HUES64 (cell line): ENCODE measurements at regions not wholly inside any gene's neighbourhood (a gene's known extent, or its start where the extent isn't known, plus 50 kb on each side); places are given as distances from the start of the nearest gene placed in this dataset.
"Not testable (repeated sequence)": the region's sequence is repeated elsewhere in the genome, so short reads cannot be mapped to it uniquely, and the experiment has no call there.

Experiments
- H3K27ac ChIP-seq: 2 replicates; pipeline ENCODE4 v1.7.0; 2013; ENCODE audit warnings: low read depth, low read length, inconsistent platforms
- H3K27me3 ChIP-seq: 2 replicates; pipeline ENCODE4 v1.6.1; 2013; ENCODE audit warnings: mild to moderate bottlenecking, low read length; ENCODE audit not compliant: insufficient read depth
- H3K36me3 ChIP-seq: 2 replicates; pipeline ENCODE4 v1.6.1; 2013; ENCODE audit warnings: mild to moderate bottlenecking, low read length; ENCODE audit not compliant: insufficient read depth
- H3K4me1 ChIP-seq: 2 replicates; pipeline ENCODE4 v1.6.1; 2013; ENCODE audit warnings: mild to moderate bottlenecking, low read length, moderate library complexity; ENCODE audit not compliant: insufficient read depth
- H3K4me3 ChIP-seq: 2 replicates; pipeline ENCODE4 v1.5.1; 2013; ENCODE audit warnings: mild to moderate bottlenecking, low read length, moderate library complexity
- H3K9ac ChIP-seq: 2 replicates; pipeline ENCODE4 v1.6.1; 2013; ENCODE audit warnings: mild to moderate bottlenecking, low read depth, low read length
- H3K9me3 ChIP-seq: 2 replicates; pipeline ENCODE4 v1.6.1; 2013; ENCODE audit warnings: low read depth, low read length; ENCODE audit not compliant: insufficient read depth
- WGBS: fragments of 150-250, 120-280 bp; methylation state at CpG from one replicate; pipeline ENCODE4 v1.1.7; 2013; ENCODE audit warnings: missing lambda C conversion rate; 5-methylcytosine and 5-hydroxymethylcytosine counted together

DNA sequence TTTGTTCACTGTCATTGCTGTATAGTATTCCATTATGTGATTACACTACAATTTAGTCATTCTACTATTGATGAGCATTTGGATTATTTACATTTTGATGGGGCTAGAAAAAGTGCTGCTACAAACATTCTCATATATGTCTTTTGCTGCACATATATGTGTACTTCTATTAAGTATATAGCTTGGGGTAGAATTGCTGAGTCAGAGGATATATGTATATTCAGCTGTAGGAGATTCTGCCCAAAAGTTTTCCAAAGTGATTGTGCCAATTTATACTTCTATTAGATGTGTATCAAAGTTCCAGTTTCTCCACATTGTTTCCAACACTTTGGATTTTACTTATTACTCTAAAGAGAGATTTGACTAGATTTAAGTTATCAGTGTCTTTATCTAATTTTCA lies 101.7 kb upstream of the UGP2 start:
- H3K27ac ChIP-seq = no peak overlapping the region
- H3K4me3 ChIP-seq = no peak overlapping the region
- no peaks in the 10 kb centered on the region for H3K9me3 ChIP-seq
- H3K4me1 ChIP-seq = peaks cover 7% of the 10 kb centered on the region
- H3K36me3 ChIP-seq = no peaks in the 10 kb centered on the region
- no peak overlapping the region for H3K9ac ChIP-seq
- no peaks in the 10 kb centered on the region for H3K27me3 ChIP-seq

DNA sequence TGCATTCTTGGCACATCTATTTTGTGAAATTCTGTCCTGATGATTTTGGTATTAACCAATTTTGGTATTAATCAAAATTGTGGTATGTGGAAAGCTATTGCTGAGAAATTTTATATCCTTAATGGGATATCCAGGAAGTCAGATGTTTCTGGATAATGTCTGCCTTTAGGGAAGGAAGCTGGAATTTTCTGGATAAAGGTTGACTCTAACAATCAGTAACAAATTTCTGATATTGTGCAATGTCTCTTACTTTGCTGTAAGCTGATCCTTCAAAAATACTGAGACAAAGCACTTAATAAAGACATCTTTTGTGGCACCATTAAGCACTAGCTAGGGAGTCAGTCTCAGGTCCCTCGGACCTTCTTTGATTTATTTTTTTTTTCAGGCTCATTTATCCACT lies 100.8 kb upstream of the UGP2 start:
- no peak overlapping the region for H3K9ac ChIP-seq
- H3K4me3 ChIP-seq = no peak overlapping the region
- no peaks in the 10 kb centered on the region for H3K36me3 ChIP-seq
- H3K4me1 ChIP-seq = peaks cover 10% of the 10 kb centered on the region
- no peaks in the 10 kb centered on the region for H3K27me3 ChIP-seq
- no peak overlapping the region for H3K27ac ChIP-seq
- no peaks in the 10 kb centered on the region for H3K9me3 ChIP-seq
- WGBS = 95% methylated on average over 1 of the region's 1 CpG

GRCh38 chr2:63741884-63742579 lies 99.7 kb upstream of the UGP2 start:
- WGBS = 100% methylated on average over 2 of the region's 3 CpGs
- no peaks in the 10 kb centered on the region for H3K9me3 ChIP-seq
- no peak overlapping the region for H3K27ac ChIP-seq
- no peak overlapping the region for H3K9ac ChIP-seq
- no peaks in the 10 kb centered on the region for H3K36me3 ChIP-seq
- peaks cover 10% of the 10 kb centered on the region for H3K4me1 ChIP-seq
- no peaks in the 10 kb centered on the region for H3K27me3 ChIP-seq
- H3K4me3 ChIP-seq = no peak overlapping the region

DNA sequence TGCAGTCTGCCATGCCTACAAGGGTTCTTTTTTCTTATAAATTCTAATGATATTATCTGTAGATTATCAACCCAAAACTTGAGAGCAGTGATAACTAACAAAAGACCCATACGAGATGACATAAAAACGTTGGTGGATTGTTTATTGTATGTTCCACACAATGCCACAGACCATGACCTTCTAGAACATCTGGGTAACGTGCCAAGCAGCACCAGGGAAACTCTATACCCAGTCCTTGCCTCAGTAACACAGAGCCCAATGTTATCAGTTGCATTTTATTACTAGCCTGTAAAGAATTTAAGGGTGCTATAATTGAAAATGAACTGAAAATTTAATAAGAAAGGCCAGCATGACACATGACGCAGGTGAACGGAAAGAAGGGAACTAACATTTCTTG lies 99.1 kb upstream of the UGP2 start:
- 89% methylated on average over 3 of the region's 5 CpGs for WGBS
- Histone ChIP-seq H3K27ac (no peak overlapping the region), H3K4me3 (no peak overlapping the region), H3K9me3 (no peaks in the 10 kb centered on the region), H3K4me1 (peaks cover 10% of the 10 kb centered on the region), H3K36me3 (no peaks in the 10 kb centered on the region), H3K9ac (no peak overlapping the region), H3K27me3 (no peaks in the 10 kb centered on the region)

- no peak overlapping the region for H3K4me3 ChIP-seq
- no peak overlapping the region for H3K27ac ChIP-seq
- 88% methylated on average over 2 of the region's 2 CpGs for WGBS
- no peaks in the 10 kb centered on the region for H3K9me3 ChIP-seq
- no peaks in the 10 kb centered on the region for H3K36me3 ChIP-seq
- H3K27me3 ChIP-seq = no peaks in the 10 kb centered on the region
- peaks cover 10% of the 10 kb centered on the region for H3K4me1 ChIP-seq
- H3K9ac ChIP-seq = no peak overlapping the region
Observed at GRCh38 chr2:63743170-63743981, 98.3 kb upstream of the UGP2 start.

DNA sequence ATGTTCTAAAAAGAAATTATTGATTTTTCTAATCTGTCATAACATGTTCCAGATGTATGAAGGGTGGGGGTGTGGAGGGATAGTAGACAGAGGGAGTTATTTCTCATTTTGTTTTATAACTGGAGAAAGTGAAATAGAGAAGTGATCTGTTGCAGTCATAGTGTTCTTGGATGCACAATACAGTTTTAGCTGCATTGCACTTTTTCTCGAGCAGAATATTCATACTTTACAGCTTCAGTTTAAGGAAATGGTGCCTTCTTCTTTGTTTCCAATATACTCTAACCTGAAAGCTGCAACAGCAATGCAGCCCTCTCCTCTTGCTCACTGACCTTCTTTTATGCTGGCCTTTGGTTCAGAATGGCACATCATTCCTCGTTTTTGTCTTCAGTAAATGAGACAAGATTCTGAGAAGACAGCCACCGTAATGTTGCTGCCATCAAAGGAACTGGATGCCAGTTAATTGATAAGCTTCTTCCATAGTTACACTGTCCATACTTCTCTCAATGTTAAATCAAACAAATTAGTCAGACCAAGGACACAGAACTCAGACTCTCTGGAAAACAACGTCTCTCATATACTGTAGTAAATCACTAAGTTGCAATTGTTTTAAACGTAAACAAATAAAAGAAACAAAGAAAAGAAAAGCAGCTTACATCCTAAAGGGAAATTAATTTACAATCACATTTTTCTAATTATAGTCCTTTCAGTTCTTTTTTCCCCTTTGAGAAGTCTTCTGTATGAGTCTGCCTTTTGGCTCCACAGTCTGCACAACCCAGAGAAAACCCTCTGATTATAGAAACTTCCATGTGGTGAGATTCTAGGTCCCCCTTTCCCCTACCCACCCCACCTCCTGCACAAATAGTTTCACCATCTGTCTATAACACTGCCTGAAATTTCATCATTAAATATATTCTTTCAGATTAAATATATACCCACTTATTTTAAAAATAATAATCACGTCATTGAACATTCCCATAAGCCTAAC lies 97.4 kb upstream of the UGP2 start:
- no peak overlapping the region for H3K4me3 ChIP-seq
- H3K36me3 ChIP-seq = no peaks in the 10 kb centered on the region
- WGBS = 88% methylated on average over 6 of the region's 6 CpGs
- no peak overlapping the region for H3K27ac ChIP-seq
- H3K4me1 ChIP-seq = peaks cover 10% of the 10 kb centered on the region
- H3K27me3 ChIP-seq = no peaks in the 10 kb centered on the region
- no peak overlapping the region for H3K9ac ChIP-seq
- no peaks in the 10 kb centered on the region for H3K9me3 ChIP-seq

DNA sequence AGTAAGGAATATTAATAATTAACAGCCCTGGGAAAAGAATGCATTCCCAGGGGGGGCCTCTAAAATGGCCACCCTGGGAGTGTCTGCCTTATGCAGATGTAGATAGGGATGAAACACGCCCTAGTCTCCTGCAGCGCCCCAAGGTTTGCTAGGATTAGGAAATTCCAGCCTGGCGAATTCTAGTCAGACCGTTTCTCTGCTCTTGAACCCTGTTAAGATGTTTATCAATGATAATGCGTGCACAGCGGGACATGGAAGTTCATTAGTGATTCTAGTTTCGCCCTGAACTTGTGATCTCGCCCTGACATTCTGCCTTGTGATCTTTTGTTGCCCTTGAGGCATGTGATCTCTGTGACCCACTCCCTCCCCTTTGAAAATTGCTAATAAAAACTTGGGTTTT lies 95.1 kb upstream of the UGP2 start:
- not testable (repeated sequence) for H3K27ac ChIP-seq, H3K4me3 ChIP-seq

GRCh38 chr2:63751901-63752300 lies 89.8 kb upstream of the UGP2 start:
- Histone ChIP-seq H3K9me3 (no peaks in the 10 kb centered on the region), H3K36me3 (no peaks in the 10 kb centered on the region), H3K4me1 (no peaks in the 10 kb centered on the region), H3K27me3 (no peaks in the 10 kb centered on the region), H3K9ac (no peak overlapping the region), H3K4me3 (no peak overlapping the region), H3K27ac (no peak overlapping the region)
- 92% methylated on average over 3 of the region's 3 CpGs for WGBS

More for the DNA sequence above, 95.1 kb upstream of the UGP2 start:
- H3K4me1 ChIP-seq = peaks cover 10% of the 10 kb centered on the region
- H3K9ac ChIP-seq, H3K9me3 ChIP-seq, H3K27me3 ChIP-seq, H3K36me3 ChIP-seq: not testable (repeated sequence)
- 81% methylated on average over 8 of the region's 8 CpGs for WGBS

- Histone ChIP-seq H3K27me3 (no peaks in the 10 kb centered on the region), H3K36me3 (no peaks in the 10 kb centered on the region), H3K27ac (no peak overlapping the region), H3K9ac (no peak overlapping the region), H3K4me3 (no peak overlapping the region), H3K9me3 (no peaks in the 10 kb centered on the region), H3K4me1 (no peaks in the 10 kb centered on the region)
- 84% methylated on average over 6 of the region's 6 CpGs for WGBS
Observed at GRCh38 chr2:63755216-63755615, 86.5 kb upstream of the UGP2 start.

GRCh38 chr2:63755965-63756364 lies 85.7 kb upstream of the UGP2 start:
- H3K4me1 ChIP-seq = no peaks in the 10 kb centered on the region
- no peaks in the 10 kb centered on the region for H3K9me3 ChIP-seq
- no peaks in the 10 kb centered on the region for H3K27me3 ChIP-seq
- H3K9ac ChIP-seq = no peak overlapping the region
- no peak overlapping the region for H3K4me3 ChIP-seq
- H3K36me3 ChIP-seq = no peaks in the 10 kb centered on the region
- no peak overlapping the region for H3K27ac ChIP-seq

DNA sequence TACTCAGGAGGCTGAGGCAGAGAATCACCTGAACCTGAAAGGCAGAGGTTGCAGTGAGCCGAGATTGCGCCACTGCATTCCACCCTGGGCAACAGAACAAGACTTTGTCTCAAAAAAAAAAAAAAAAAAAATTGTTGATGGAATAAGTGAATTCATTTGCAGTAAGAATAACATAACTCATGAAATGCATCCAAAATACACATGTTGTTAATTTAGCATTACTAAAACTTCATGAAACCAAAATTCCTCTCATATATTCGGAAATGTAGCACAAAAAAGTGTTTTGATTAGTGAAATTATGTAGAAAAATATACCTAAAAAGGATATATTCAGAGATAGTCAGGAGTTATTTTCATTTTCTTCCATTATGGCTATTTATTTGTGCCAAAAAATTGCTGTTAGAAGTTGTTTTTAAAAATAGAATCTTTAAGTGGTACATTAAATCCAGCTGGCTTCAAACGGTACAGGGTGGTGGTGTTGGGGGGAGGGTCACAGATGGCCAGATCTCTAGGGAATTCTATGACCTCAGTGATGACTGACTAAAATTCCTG lies 78.2 kb upstream of the UGP2 start:
- Histone ChIP-seq H3K27me3 (no peaks in the 10 kb centered on the region), H3K9me3 (peaks cover 10% of the 10 kb centered on the region), H3K4me1 (peaks cover 27% of the 10 kb centered on the region), H3K9ac (no peak overlapping the region), H3K4me3 (no peak overlapping the region), H3K36me3 (no peaks in the 10 kb centered on the region), H3K27ac (peak overlapping the region; percentile 81; the same call in 1 of the 2 replicates)
- 84% methylated on average over 3 of the region's 4 CpGs for WGBS
